ENCODE measurements at regions not wholly inside any gene's neighbourhood (a gene's known extent, or its start where the extent isn't known, plus 50 kb on each side); places are given as distances from the start of the nearest gene placed in this dataset.

GRCh38 chr2:195419033-195419432, 238.0 kb upstream of the SLC39A10 start:
- H4K20me1 ChIP-seq (ENCODE audit: insufficient read depth, low read length): no peaks in the 10 kb centered on the region
- no peak for DNase-seq (ENCODE audit: insufficient read length, low spot score, missing footprints)
- no peaks in the 10 kb centered on the region for H3K36me3 ChIP-seq (ENCODE audit: insufficient read depth, low read length)
- no peaks in the 10 kb centered on the region for H3K27me3 ChIP-seq (ENCODE audit: insufficient read depth, low read length)
- no peaks in the 10 kb centered on the region for H3K9me3 ChIP-seq (ENCODE audit: low read depth, low read length)
- H3K4me1 ChIP-seq (ENCODE audit: insufficient read depth, low read length): no peaks in the 10 kb centered on the region
- H2AFZ ChIP-seq (ENCODE audit: low read length): no peak overlapping the region
- no peaks in the 10 kb centered on the region for H3K79me2 ChIP-seq (ENCODE audit: insufficient read depth, low read length)
- H3K4me3 ChIP-seq (ENCODE audit: insufficient read depth, low read length): no peak overlapping the region
- H3K27ac ChIP-seq (ENCODE audit: low read depth, low read length): no peak overlapping the region
- H3K4me2 ChIP-seq (ENCODE audit: insufficient read depth, low read length): no peak overlapping the region
- no peak for TF ChIP-seq CTCF (IDR thresholded peaks at IDR 0.05; ENCODE audit: extremely low read depth, low read depth, low read length)

GRCh38 chr2:195414537-195415100, 242.4 kb upstream of the SLC39A10 start:
- H2AFZ ChIP-seq (ENCODE audit: low read length): no peak overlapping the region
- no peaks in the 10 kb centered on the region for H3K27me3 ChIP-seq (ENCODE audit: insufficient read depth, low read length)
- H3K27ac ChIP-seq (ENCODE audit: low read depth, low read length): no peak overlapping the region
- H3K9me3 ChIP-seq (ENCODE audit: low read depth, low read length): no peaks in the 10 kb centered on the region
- H3K4me2 ChIP-seq (ENCODE audit: insufficient read depth, low read length): no peak overlapping the region
- no peak overlapping the region for H3K4me3 ChIP-seq (ENCODE audit: insufficient read depth, low read length)
- DNase-seq (ENCODE audit: insufficient read length, low spot score, missing footprints): no peak
- no peaks in the 10 kb centered on the region for H4K20me1 ChIP-seq (ENCODE audit: insufficient read depth, low read length)
- no peak for TF ChIP-seq CTCF (IDR thresholded peaks at IDR 0.05; ENCODE audit: extremely low read depth, low read depth, low read length)
- H3K79me2 ChIP-seq (ENCODE audit: insufficient read depth, low read length): no peaks in the 10 kb centered on the region
- H3K36me3 ChIP-seq (ENCODE audit: insufficient read depth, low read length): no peaks in the 10 kb centered on the region
- H3K4me1 ChIP-seq (ENCODE audit: insufficient read depth, low read length): peaks cover 6% of the 10 kb centered on the region

GRCh38 chr2:195413944-195414343, 243.1 kb upstream of the SLC39A10 start:
- Histone ChIP-seq H3K4me1 (ENCODE audit: insufficient read depth, low read length) (peaks cover 6% of the 10 kb centered on the region), H3K9me3 (ENCODE audit: low read depth, low read length) (no peaks in the 10 kb centered on the region), H3K27me3 (ENCODE audit: insufficient read depth, low read length) (no peaks in the 10 kb centered on the region), H3K4me3 (ENCODE audit: insufficient read depth, low read length) (no peak overlapping the region), H3K4me2 (ENCODE audit: insufficient read depth, low read length) (no peak overlapping the region), H3K36me3 (ENCODE audit: insufficient read depth, low read length) (no peaks in the 10 kb centered on the region), H4K20me1 (ENCODE audit: insufficient read depth, low read length) (no peaks in the 10 kb centered on the region), H3K79me2 (ENCODE audit: insufficient read depth, low read length) (no peaks in the 10 kb centered on the region), H2AFZ (ENCODE audit: low read length) (no peak overlapping the region), H3K27ac (ENCODE audit: low read depth, low read length) (no peak overlapping the region)
- TF ChIP-seq CTCF (IDR thresholded peaks at IDR 0.05; ENCODE audit: extremely low read depth, low read depth, low read length): no peak
- DNase-seq (ENCODE audit: insufficient read length, low spot score, missing footprints): no peak

- no peak overlapping the region for H3K4me3 ChIP-seq (ENCODE audit: insufficient read depth, low read length)
- H2AFZ ChIP-seq (ENCODE audit: low read length): no peak overlapping the region
- no peak for DNase-seq (ENCODE audit: insufficient read length, low spot score, missing footprints)
- no peak overlapping the region for H3K4me2 ChIP-seq (ENCODE audit: insufficient read depth, low read length)
- no peaks in the 10 kb centered on the region for H3K36me3 ChIP-seq (ENCODE audit: insufficient read depth, low read length)
- H4K20me1 ChIP-seq (ENCODE audit: insufficient read depth, low read length): no peaks in the 10 kb centered on the region
- peaks cover 6% of the 10 kb centered on the region for H3K4me1 ChIP-seq (ENCODE audit: insufficient read depth, low read length)
- H3K27me3 ChIP-seq (ENCODE audit: insufficient read depth, low read length): no peaks in the 10 kb centered on the region
- H3K79me2 ChIP-seq (ENCODE audit: insufficient read depth, low read length): no peaks in the 10 kb centered on the region
- no peak overlapping the region for H3K27ac ChIP-seq (ENCODE audit: low read depth, low read length)
- TF ChIP-seq CTCF (IDR thresholded peaks at IDR 0.05; ENCODE audit: extremely low read depth, low read depth, low read length): no peak
- H3K9me3 ChIP-seq (ENCODE audit: low read depth, low read length): no peaks in the 10 kb centered on the region
Observed at GRCh38 chr2:195413422-195413821, 243.6 kb upstream of the SLC39A10 start.

All from osteoblast (primary cell).